ENCODE measurements at regions not wholly inside any gene's neighbourhood (a gene's known extent, or its start where the extent isn't known, plus 50 kb on each side); places are given as distances from the start of the nearest gene placed in this dataset.

- DNase-seq (ENCODE audit: insufficient read length, low spot score): no peak
- FAIRE-seq: no peak
- no peak for TF ChIP-seq CTCF (IDR thresholded peaks at IDR 0.05; ENCODE audit: insufficient read depth, missing control alignments)
These were observed 79.4 kb upstream of the PRKCQ start for GRCh38 chr10:6659451-6659850.

- FAIRE-seq: no peak
These were observed 77.6 kb upstream of the PRKCQ start for GRCh38 chr10:6657669-6658068.

DNA sequence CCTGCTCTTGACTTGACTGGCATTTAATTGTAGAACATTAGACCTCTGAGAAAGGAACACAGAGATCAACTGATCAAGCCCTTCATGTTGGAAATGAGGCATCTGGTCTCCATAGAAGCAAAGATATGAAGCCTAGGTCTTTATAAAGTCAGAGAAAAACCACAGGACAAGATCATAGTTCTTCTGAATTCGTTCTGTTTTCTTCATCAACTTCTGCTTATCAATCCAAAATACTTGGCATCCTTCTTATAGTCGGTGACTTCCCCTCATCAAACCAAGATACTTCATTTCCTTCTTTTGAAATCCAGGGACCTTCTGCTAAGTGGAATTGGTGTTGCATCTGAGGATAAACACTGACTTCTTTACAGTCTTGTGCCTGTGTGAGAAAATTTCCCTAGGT, 77.1 kb upstream of the PRKCQ start:
- no peak for FAIRE-seq
- TF ChIP-seq CTCF (IDR thresholded peaks at IDR 0.05; ENCODE audit: insufficient read depth, missing control alignments): no peak
- no peak for DNase-seq (ENCODE audit: insufficient read length, low spot score)

More at GRCh38 chr10:6657669-6658068, 77.6 kb upstream of the PRKCQ start:
- TF ChIP-seq CTCF (IDR thresholded peaks at IDR 0.05; ENCODE audit: insufficient read depth, missing control alignments): no peak
- no peak for DNase-seq (ENCODE audit: insufficient read length, low spot score)

DNA sequence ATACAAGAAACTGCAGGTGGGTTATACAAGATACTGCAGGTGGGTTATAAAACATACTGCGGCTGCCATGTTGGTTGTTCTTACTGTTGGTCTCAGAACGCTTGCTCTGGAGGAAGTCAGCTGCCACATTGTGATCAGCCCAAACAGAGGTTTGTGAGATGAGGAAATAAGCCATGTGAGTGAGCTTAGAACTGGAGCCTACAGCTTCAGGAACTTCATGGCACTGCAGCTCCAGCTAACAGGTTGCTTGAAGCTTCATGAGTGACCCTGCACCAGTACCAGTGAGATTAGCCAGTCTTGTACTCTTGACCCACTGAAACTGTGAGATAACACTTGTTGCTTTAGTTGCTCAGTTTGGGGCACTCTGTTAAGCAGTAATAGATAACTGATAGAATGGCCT, 74.5 kb upstream of the PRKCQ start:
- TF ChIP-seq CTCF (IDR thresholded peaks at IDR 0.05; ENCODE audit: insufficient read depth, missing control alignments): no peak
- DNase-seq (ENCODE audit: insufficient read length, low spot score) (no peak), FAIRE-seq (no peak)

DNA sequence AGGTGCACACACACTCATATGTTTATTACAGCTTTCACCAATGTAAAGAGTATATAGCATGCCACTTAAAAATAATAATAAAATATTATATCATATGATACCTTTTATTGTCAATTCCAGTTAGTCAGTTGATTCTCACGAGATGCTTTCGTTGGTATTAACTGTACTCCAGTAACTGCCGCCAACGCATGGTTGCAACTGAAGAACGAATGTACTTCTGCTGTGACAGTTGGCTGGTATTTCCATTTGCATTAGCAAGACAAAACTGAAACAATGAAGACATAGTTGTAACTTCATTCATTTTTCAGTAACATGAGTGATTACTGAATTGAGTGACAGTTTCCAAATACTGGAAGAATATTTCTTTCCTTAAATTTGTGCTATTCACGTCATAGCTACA, 70.5 kb upstream of the PRKCQ start:
- no peak for TF ChIP-seq CTCF (IDR thresholded peaks at IDR 0.05; ENCODE audit: insufficient read depth, missing control alignments)
- DNase-seq (ENCODE audit: insufficient read length, low spot score) (no peak), FAIRE-seq (no peak)

DNA sequence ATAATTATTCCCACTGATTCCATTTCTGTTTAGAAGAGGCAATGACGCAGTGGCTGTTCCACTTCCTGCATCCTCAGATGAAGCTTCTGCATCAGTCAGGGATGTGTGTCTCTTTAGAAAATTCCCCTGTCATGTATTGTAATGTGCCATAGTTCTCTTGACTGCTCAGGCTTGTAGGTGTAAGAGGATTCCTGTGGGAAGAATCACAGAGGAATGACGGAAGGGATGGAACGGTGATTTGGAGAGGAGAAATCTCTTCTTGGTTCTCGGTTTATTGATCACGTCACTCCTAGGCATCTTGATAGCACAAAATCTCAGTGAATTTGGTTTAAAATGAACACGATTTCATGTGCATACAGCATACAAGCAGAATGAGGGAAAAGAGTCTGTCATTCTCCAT, 69.8 kb upstream of the PRKCQ start:
- DNase-seq (ENCODE audit: insufficient read length, low spot score): no peak
- TF ChIP-seq CTCF (IDR thresholded peaks at IDR 0.05; ENCODE audit: insufficient read depth, missing control alignments): no peak
- no peak for FAIRE-seq

GRCh38 chr10:6648894-6649720, 69.0 kb upstream of the PRKCQ start:
- DNase-seq (ENCODE audit: insufficient read length, low spot score) (no peak), FAIRE-seq (no peak)
- TF ChIP-seq CTCF (IDR thresholded peaks at IDR 0.05; ENCODE audit: insufficient read depth, missing control alignments): no peak

All from D721Med (cell line).